ENCODE measurements at regions not wholly inside any gene's neighbourhood (a gene's known extent, or its start where the extent isn't known, plus 50 kb on each side); places are given as distances from the start of the nearest gene placed in this dataset.
"Not testable (repeated sequence)": the region's sequence is repeated elsewhere in the genome, so short reads cannot be mapped to it uniquely, and the experiment has no call there.

DNA sequence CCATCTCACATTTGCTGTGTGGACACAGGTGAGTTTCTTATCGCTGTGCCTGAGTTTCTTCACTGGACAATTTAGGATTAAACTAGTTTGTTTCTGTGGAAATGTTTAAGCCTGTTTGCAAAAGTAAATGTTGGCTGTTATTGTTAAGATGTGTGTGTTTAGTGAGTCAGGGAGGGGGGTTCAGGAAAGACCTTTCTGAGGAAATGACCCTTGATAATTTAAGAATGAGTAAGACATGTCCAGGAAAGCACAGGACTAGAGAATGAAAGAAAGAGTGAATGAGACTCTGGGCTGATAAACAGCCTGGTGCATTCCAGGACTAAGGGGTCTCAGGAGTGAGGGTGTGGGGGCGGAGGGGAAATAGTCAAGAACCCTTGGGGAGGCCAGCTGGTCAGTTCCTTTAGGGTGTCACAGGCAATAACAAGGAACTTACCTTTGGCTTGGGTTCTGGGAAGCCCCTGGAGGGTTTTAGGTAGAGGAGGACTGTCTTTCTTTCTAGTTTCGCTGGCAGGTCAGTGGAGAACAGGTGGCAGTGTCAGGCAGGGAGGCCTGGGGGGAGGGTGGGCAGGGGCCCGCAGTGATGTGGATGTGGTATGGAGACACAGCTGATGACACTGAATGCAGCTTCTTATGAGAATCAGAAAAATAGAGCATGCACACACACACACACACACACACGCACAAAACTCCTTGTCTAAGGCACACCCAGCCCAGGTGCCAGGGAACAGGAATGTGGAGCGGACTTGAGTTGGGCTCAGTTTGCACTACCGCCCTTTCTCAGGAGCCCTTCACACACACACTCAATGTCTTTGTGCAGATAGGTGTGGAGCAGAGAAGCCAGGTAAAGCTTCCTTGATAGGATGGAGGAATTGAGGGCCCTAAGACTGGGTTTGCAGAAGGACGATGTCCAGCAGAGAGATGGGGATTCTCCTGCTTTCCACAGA is 1005.5 kb downstream of the VRK1 start:
- DNase-seq (ENCODE audit: low spot score), result no peak

GRCh38 chr14:97804056-97804455 is 1006.9 kb downstream of the VRK1 start:
- no peak for DNase-seq (ENCODE audit: low spot score)

DNA sequence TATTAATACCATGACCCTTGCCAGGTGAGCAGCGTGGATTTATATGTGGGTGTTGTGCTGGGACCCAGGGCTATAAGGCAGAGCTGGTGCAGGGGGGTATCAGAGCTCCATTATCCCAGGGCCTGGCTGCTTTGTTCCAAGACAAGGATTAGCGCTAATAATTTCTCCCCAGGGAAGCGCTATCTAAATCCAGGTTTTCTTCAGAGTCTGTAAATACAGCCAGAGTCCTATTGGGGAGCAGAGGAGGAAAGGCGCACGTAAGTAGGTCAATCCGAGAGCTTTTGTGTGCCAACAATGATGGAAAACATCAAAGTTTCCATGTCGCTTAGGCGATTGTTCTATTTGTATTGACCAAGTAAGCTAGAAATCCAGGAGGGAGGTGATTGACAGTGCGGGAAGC is 1009.7 kb downstream of the VRK1 start:
- DNase-seq (ENCODE audit: low spot score), result no peak

GRCh38 chr14:97808541-97808940 is 1011.4 kb downstream of the VRK1 start:
- not testable (repeated sequence) for DNase-seq (ENCODE audit: low spot score)

GRCh38 chr14:97813556-97813955 is 1016.4 kb downstream of the VRK1 start:
- no peak for DNase-seq (ENCODE audit: low spot score)

DNA sequence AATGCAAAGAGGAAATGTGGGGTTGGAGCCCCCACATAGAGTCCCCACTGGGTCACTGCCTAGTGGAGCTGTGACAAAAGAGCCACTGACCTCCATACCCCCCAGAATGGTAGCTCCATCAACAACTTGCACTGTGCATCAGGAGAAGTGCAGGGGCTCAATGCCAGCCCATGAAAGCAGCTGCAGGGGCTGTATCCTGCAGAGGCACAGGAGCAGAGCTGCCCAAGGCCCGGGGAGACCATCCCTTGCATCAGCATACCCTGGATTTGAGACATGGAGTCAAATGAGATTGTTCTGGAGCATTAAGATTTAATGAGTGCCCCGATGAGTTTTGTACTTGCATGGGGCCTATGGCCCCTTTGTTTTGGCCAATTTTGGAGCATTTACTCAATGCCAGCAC is 1023.6 kb downstream of the VRK1 start:
- no peak for DNase-seq (ENCODE audit: low spot score)

GRCh38 chr14:97824218-97824617 is 1027.0 kb downstream of the VRK1 start:
- DNase-seq (ENCODE audit: low spot score), result no peak

GRCh38 chr14:97827746-97828145 is 1030.6 kb downstream of the VRK1 start:
- no peak for DNase-seq (ENCODE audit: low spot score)

GRCh38 chr14:97832776-97833175 is 1035.6 kb downstream of the VRK1 start:
- DNase-seq (ENCODE audit: low spot score), result no peak

GRCh38 chr14:97838986-97839385 is 1041.8 kb downstream of the VRK1 start:
- DNase-seq (ENCODE audit: low spot score), result no peak

DNA sequence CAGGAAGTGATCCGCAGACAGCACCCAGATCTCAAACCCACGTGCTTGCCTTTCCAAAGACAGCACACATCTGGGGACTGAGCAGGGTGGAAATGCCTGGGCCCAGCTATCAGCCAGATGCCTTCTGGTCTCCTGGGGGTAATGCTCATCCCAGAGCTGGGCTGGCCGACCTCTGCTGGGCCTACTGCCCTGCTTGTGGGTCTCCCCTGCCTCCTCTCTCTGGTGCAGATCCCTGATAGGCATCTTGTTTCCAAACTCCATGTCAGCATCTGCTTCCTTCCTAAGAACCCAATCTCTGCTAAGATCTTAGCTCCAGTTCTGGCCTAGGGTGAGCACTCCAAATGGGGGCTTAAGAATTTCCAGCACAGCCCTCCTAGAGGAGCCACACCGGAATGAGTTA is 1043.0 kb downstream of the VRK1 start:
- DNase-seq (ENCODE audit: low spot score), result no peak

GRCh38 chr14:97841762-97842161 is 1044.6 kb downstream of the VRK1 start:
- no peak for DNase-seq (ENCODE audit: low spot score)

DNA sequence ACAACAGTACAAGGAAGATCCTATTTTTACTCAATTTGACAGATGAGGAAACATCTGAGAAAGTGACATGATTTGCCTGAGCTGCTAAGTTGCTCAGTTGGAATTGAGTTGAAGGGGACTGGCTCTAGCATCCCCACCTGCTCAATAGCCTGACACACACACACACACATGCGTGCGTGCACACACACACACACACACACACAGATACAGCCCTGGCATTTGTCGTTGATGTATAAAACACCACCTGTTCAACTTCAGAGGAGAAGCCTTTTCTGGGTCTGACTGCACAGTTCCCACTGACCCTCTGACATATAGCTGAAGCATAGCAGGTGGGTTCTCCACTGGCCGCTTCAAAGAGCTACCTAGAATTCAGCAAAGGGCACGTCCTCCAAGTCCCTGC is 1045.9 kb downstream of the VRK1 start:
- DNase-seq (ENCODE audit: low spot score), result no peak

DNA sequence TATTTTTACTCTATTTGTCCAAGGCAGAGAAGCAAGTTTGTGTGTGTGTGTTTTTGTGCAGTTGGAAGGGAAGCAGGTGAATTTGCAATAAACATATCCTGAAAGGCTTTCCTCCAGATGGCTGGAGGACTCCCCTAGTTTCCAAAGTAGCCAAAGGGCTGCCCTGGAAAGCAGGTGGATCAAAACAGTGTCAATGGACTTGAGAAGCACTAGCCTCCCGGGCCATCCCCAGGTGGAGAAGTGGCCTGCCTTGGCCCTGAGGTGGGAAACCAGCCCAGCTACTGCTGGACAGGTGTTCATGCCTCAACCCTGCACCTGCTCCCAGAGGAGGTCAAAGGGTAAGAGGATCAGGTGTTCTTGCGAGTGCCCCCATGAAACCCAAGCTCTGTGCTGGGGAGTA is 1046.9 kb downstream of the VRK1 start:
- DNase-seq (ENCODE audit: low spot score), result no peak

- peak; percentile 6 for DNase-seq (ENCODE audit: low spot score)
Observed at GRCh38 chr14:97846156-97846555, 1049.0 kb downstream of the VRK1 start.

- no peak for DNase-seq (ENCODE audit: low spot score)
Observed at GRCh38 chr14:97848317-97848980, 1051.3 kb downstream of the VRK1 start.

- DNase-seq (ENCODE audit: low spot score), result no peak
Observed at GRCh38 chr14:97850466-97850865, 1053.3 kb downstream of the VRK1 start.

GRCh38 chr14:97850886-97851285 is 1053.7 kb downstream of the VRK1 start:
- no peak for DNase-seq (ENCODE audit: low spot score)

- no peak for DNase-seq (ENCODE audit: low spot score)
Observed at GRCh38 chr14:97851428-97851995, 1054.3 kb downstream of the VRK1 start.

- DNase-seq (ENCODE audit: low spot score), result no peak
Observed at GRCh38 chr14:97854918-97855317, 1057.7 kb downstream of the VRK1 start.

DNA sequence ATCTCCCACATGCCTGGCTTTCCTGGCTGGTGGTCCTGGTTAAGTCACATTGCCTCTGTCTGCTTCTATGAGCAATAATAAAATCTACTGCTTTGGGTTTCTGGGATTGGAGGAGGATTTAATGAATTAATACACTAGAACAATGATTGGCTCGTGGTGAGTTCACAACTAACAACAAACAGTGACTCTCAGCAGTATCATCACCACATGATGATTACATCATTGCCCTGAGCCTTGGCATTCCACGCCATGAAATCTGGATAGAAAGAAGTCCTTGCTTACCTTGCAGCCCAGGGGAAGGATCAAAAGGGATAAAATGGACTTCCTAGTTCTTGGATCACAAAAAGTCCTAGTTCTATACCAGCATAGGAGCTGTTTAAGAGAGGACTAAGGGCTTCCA is 1069.0 kb downstream of the VRK1 start:
- DNase-seq (ENCODE audit: low spot score), result no peak

GRCh38 chr14:97866664-97867063 is 1069.5 kb downstream of the VRK1 start:
- no peak for DNase-seq (ENCODE audit: low spot score)

DNA sequence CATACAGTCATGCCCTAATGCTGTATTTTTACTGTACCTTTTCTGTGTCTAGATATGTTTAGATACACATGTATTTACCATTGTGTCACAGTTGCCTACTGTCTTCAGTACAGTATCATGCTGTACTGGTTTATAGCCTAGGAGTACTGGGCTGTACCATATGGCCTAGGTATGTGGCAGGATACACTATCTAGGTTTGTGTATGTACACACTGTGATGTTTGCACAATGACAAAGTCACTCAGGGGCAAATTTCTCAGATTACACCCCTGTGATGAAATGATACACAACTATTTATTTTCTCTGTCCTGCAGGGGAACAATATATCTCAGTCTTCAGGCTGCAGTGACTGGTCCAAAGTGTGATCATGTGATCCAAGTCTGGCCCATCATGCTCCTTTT is 1076.1 kb downstream of the VRK1 start:
- no peak for DNase-seq (ENCODE audit: low spot score)
